ENCODE measurements at regions not wholly inside any gene's neighbourhood (a gene's known extent, or its start where the extent isn't known, plus 50 kb on each side); places are given as distances from the start of the nearest gene placed in this dataset.

GRCh38 chr15:85906640-85907039 is 111.9 kb upstream of the KLHL25 start:
- DNase-seq: no peak
- Histone ChIP-seq H3K4me1 (ENCODE audit: control insufficient read depth in 1 of 2, insufficient read depth in 2 of 2, low read depth in 1 of 2, low read length in 1 of 2) (peaks cover 0 to 5% of the 10 kb centered on the region in 2 experiments; a peak in 1 of 4 replicates), H3K9ac (no peak overlapping the region), H3K4me2 (no peak overlapping the region), H3K9me2 (no peaks in the 10 kb centered on the region), H3K9me3 (no peaks in the 10 kb centered on the region), H3K4me3 (ENCODE audit: low read depth in 2 of 2, low read length in 1 of 2) (no peak overlapping the region), H3K79me2 (ENCODE audit: insufficient read depth) (no peaks in the 10 kb centered on the region), H3K27ac (ENCODE audit: low read depth in 2 of 2, low read length in 1 of 2) (no peak overlapping the region), H3F3A (replicated peaks; ENCODE audit: insufficient read depth) (no peaks in the 10 kb centered on the region), H4K20me1 (ENCODE audit: insufficient read depth) (no peaks in the 10 kb centered on the region), H3K36me3 (replicated peaks in 1 of 2; ENCODE audit: control insufficient read depth in 1 of 2, insufficient read depth in 2 of 2, low read length in 1 of 2) (no peaks in the 10 kb centered on the region), H3K27me3 (ENCODE audit: insufficient read depth) (no peaks in the 10 kb centered on the region), H2AFZ (ENCODE audit: low read depth) (no peak overlapping the region)
- WGBS (ENCODE audit: low lambda C conversion rate): 31% methylated on average over 2 of the region's 2 CpGs
- TF ChIP-seq USF1 (IDR thresholded peaks at IDR 0.05; ENCODE audit: borderline replicate concordance, low read depth): no peak
- no peak for TF ChIP-seq GABPA (IDR thresholded peaks at IDR 0.05; ENCODE audit: low read depth)
- no peak for TF ChIP-seq RFX5 (IDR thresholded peaks at IDR 0.05; ENCODE audit: low read length)
- no peak for TF ChIP-seq EZH2phosphoT487 (IDR thresholded peaks at IDR 0.05; ENCODE audit: borderline replicate concordance, low read depth)
- no peak for TF ChIP-seq TEAD4 (IDR thresholded peaks at IDR 0.05; ENCODE audit: borderline replicate concordance, insufficient read depth)
- no peak for TF ChIP-seq ZBTB33 (IDR thresholded peaks at IDR 0.05; ENCODE audit: borderline replicate concordance, low read depth)
- TF ChIP-seq TAF1 (IDR thresholded peaks at IDR 0.05; ENCODE audit: borderline replicate concordance, low read depth, low read length): no peak
- no peak for TF ChIP-seq GATA2 (CRISPR knock-in tag; IDR thresholded peaks at IDR 0.05)
- TF ChIP-seq, protein P1, sequence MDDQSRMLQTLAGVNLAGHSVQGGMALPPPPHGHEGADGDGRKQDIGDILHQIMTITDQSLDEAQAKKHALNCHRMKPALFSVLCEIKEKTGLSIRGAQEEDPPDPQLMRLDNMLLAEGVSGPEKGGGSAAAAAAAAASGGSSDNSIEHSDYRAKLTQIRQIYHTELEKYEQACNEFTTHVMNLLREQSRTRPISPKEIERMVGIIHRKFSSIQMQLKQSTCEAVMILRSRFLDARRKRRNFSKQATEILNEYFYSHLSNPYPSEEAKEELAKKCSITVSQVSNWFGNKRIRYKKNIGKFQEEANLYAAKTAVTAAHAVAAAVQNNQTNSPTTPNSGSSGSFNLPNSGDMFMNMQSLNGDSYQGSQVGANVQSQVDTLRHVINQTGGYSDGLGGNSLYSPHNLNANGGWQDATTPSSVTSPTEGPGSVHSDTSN (IDR thresholded peaks at IDR 0.05): no peak
- TF ChIP-seq, protein P2, sequence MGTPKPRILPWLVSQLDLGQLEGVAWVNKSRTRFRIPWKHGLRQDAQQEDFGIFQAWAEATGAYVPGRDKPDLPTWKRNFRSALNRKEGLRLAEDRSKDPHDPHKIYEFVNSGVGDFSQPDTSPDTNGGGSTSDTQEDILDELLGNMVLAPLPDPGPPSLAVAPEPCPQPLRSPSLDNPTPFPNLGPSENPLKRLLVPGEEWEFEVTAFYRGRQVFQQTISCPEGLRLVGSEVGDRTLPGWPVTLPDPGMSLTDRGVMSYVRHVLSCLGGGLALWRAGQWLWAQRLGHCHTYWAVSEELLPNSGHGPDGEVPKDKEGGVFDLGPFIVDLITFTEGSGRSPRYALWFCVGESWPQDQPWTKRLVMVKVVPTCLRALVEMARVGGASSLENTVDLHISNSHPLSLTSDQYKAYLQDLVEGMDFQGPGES (IDR thresholded peaks at IDR 0.05; ENCODE audit: low read depth, low read length): no peak
- no peak for TF ChIP-seq FOSL2 (IDR thresholded peaks at IDR 0.05; ENCODE audit: borderline replicate concordance, low read depth)
- no peak for TF ChIP-seq MEF2A (IDR thresholded peaks at IDR 0.05; ENCODE audit: borderline replicate concordance, low read depth)
- no peak for TF ChIP-seq POLR2AphosphoS5 (IDR thresholded peaks at IDR 0.05; ENCODE audit: low read depth, low read length)
- no peak for TF ChIP-seq YY1 (IDR thresholded peaks at IDR 0.05; ENCODE audit: low read depth)
- TF ChIP-seq TCF12 (IDR thresholded peaks at IDR 0.05): no peak
- ChIA-PET POLR2A (no interaction called here), CTCF (no interaction called here)

Measured in SK-N-SH (cell line).